Stimulated activated naive CD8-positive, alpha-beta T cell treated with anti-CD3 and anti-CD28 coated beads, Interleukin-15, amount 100 ng/mL, for 72 hours (primary cell): ENCODE measurements at regions not wholly inside any gene's neighbourhood (a gene's known extent, or its start where the extent isn't known, plus 50 kb on each side); places are given as distances from the start of the nearest gene placed in this dataset.

ENCODE experiments used
- ATAC-seq: fragments of 150-1000 bp; cut with Tn5 transposase; 2 replicates; pipeline ENCODE4 v1.10.0; 2021; ENCODE audit warnings: mild to moderate bottlenecking, moderate library complexity
- DNase-seq, 2 donors: peaks; one replicate each; pipeline ENCODE4 v3.0.0; 2021 to 2022
- H3K27ac Mint-ChIP-seq, 2 donors: one replicate each; pipeline ENCODE4 v1.8.0; 2022; ENCODE audit warnings: mild to moderate bottlenecking in 2 of 2, mixed read lengths in 2 of 2, moderate library complexity in 2 of 2
- H3K27me3 Mint-ChIP-seq: one replicate; pipeline ENCODE4 v1.8.0; 2022; ENCODE audit warnings: mixed read lengths
- H3K4me1 Mint-ChIP-seq: one replicate; pipeline ENCODE4 v1.8.0; 2022; ENCODE audit warnings: mild to moderate bottlenecking, mixed read lengths
- H3K4me3 Mint-ChIP-seq, 2 donors: one replicate each; pipeline ENCODE4 v1.8.0; 2022; ENCODE audit warnings: mild to moderate bottlenecking in 2 of 2, mixed read lengths in 2 of 2, moderate library complexity in 1 of 2
- H3K9me3 Mint-ChIP-seq, 2 donors: one replicate each; pipeline ENCODE4 v1.8.0; 2022; ENCODE audit warnings: mixed read lengths in 2 of 2

- Mint-ChIP-seq H3K4me3 (no peak overlapping the region), H3K9me3 (no peaks in the 10 kb centered on the region), H3K27ac (no peak overlapping the region), H3K4me1 (no peaks in the 10 kb centered on the region), H3K27me3 (no peaks in the 10 kb centered on the region)
- DNase-seq = no peak
- no peak for ATAC-seq
Observed at GRCh38 chr2:166572937-166573336, 78.9 kb upstream of the SCN7A start.

DNA sequence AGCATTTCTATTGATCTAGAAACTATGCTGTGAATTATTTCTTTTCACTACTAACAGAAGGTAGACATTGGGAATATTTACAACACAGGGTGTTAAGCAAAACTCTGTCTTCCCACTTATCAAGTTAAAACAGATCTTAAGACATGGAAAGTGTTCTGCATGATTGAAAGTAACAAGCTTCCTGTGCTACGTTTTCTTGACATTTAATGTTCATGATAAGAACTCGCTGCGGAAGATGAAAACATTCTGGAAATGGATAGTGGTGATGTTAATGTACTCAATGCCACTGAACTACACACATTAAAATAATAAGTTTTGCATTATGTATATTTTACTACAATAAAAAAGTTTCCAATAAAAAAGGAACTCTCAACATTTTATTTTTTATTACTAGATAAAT lies 74.4 kb upstream of the SCN7A start:
- Mint-ChIP-seq H3K4me1 (no peaks in the 10 kb centered on the region), H3K27ac (no peak overlapping the region), H3K27me3 (no peaks in the 10 kb centered on the region), H3K9me3 (no peaks in the 10 kb centered on the region), H3K4me3 (no peak overlapping the region)
- ATAC-seq (no peak), DNase-seq (no peak)

DNA sequence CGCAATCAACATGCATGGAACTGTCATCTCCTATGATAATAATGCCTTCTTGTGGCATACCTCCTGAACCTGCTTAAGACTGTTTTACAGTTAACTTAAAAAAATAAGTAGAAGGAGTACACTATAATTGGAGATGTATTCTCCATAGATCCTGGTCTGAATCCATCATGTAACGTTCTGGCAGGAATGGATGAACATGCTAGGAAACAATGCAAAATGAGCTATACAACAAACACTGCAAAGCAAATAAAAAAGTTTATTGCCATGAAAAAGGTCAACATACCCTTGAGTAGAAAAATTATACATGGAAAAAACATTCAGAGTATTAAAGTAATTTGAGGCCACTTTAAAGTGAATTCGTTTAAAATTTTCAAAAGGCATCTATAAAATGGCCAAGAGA lies 71.5 kb upstream of the SCN7A start:
- Mint-ChIP-seq H3K27me3 (no peaks in the 10 kb centered on the region), H3K4me1 (no peaks in the 10 kb centered on the region), H3K9me3 (no peaks in the 10 kb centered on the region), H3K27ac (no peak overlapping the region), H3K4me3 (no peak overlapping the region)
- ATAC-seq = no peak
- no peak for DNase-seq

GRCh38 chr2:166563894-166564293 lies 69.8 kb upstream of the SCN7A start:
- DNase-seq = no peak
- no peak overlapping the region for H3K27ac Mint-ChIP-seq
- H3K27me3 Mint-ChIP-seq = no peaks in the 10 kb centered on the region
- no peaks in the 10 kb centered on the region for H3K4me1 Mint-ChIP-seq
- no peak for ATAC-seq
- H3K9me3 Mint-ChIP-seq = no peaks in the 10 kb centered on the region
- no peak overlapping the region for H3K4me3 Mint-ChIP-seq

DNA sequence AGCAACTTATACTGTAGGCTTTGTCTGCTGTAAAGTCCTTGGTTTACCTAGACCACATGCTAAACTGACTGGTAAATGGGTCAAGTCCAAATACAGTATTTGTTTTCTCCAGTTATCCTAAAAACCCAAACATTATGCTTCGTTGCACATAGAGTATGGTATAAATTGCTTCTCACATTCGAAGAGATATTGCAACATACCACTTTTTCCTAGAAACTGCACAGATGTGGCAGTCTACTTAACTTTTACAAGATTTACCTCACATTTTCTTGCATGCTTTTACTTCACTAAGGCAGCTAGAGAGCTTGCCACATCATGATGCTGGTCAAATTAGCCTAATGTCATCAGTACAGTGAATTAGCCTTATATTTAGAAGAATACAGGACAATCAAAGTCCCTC lies 66.0 kb upstream of the SCN7A start:
- no peaks in the 10 kb centered on the region for H3K9me3 Mint-ChIP-seq
- H3K4me1 Mint-ChIP-seq = no peaks in the 10 kb centered on the region
- no peaks in the 10 kb centered on the region for H3K27me3 Mint-ChIP-seq
- ATAC-seq (no peak), DNase-seq (no peak)
- H3K4me3 Mint-ChIP-seq = no peak overlapping the region
- H3K27ac Mint-ChIP-seq = no peak overlapping the region

DNA sequence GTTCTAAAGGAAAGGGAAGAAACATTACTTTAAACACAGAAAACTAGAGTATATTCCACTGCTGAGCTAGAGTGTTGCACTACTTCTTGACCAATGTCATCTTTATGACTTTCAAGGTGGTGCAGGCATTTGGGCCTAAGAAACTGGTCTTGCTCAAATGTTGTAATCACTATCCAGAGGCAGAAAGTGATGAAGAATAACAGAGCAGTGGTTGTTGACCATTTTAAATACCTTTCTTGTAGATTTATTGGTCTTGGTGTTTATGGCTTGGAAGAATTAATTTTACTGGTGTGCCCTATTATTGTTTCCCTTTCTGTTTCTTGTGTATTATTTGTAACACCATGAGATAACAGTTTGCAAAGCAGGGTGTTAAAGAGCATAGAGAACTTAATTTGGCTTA lies 56.9 kb upstream of the SCN7A start:
- Mint-ChIP-seq H3K9me3 (no peaks in the 10 kb centered on the region), H3K27me3 (no peaks in the 10 kb centered on the region), H3K27ac (no peak overlapping the region), H3K4me1 (no peaks in the 10 kb centered on the region), H3K4me3 (no peak overlapping the region)
- no peak for ATAC-seq
- DNase-seq = no peak

- DNase-seq (no peak), ATAC-seq (no peak)
- Mint-ChIP-seq H3K9me3 (no peaks in the 10 kb centered on the region), H3K4me1 (no peaks in the 10 kb centered on the region), H3K27ac (no peak overlapping the region), H3K27me3 (no peaks in the 10 kb centered on the region), H3K4me3 (no peak overlapping the region)
Observed at GRCh38 chr2:166545473-166545872, 51.4 kb upstream of the SCN7A start.
